ENCODE measurements at regions not wholly inside any gene's neighbourhood (a gene's known extent, or its start where the extent isn't known, plus 50 kb on each side); places are given as distances from the start of the nearest gene placed in this dataset.

DNA sequence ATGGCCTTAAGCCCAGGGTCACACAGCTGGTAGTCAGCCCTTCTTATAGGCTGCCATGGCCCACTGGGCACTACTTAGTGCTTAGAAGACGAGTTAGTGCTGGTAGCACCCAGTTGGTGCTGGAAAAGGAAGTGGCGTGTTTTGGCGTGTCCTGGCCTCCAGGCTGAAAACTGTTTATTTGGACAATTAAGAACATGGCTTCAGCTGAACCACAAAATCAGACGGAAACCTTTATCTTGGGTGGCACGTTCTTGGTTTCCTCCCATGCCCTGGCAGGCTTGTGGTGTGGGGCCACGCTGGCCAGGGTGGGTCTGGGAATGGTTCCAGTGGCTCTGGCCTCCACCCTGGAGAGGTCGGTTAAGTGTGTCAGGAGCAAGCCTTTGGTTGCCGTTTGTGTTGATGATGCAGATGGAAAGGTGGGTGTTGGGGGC is 141.5 kb upstream of the HAAO start:
- Mint-ChIP-seq H3K27me3 (ENCODE audit: insufficient read depth) (no peaks in the 10 kb centered on the region), H3K27ac (no peak overlapping the region), H3K36me3 (ENCODE audit: low read depth) (no peaks in the 10 kb centered on the region), H3K4me1 (ENCODE audit: low read depth) (no peaks in the 10 kb centered on the region), H3K9me3 (no peaks in the 10 kb centered on the region), H3K4me3 (no peak overlapping the region)
- no peak for DNase-seq (ENCODE audit: low spot score)
- intact Hi-C loops (cut with micrococcal nuclease): no loop called here

GRCh38 chr2:42932271-42933151 is 140.1 kb upstream of the HAAO start:
- no peaks in the 10 kb centered on the region for H3K36me3 Mint-ChIP-seq (ENCODE audit: low read depth)
- no peak overlapping the region for H3K4me3 Mint-ChIP-seq
- DNase-seq (ENCODE audit: low spot score): no peak
- no peak overlapping the region for H3K27ac Mint-ChIP-seq
- H3K4me1 Mint-ChIP-seq (ENCODE audit: low read depth): no peaks in the 10 kb centered on the region
- intact Hi-C loops (cut with micrococcal nuclease): no loop called here
- H3K27me3 Mint-ChIP-seq (ENCODE audit: insufficient read depth): no peaks in the 10 kb centered on the region
- no peaks in the 10 kb centered on the region for H3K9me3 Mint-ChIP-seq

DNA sequence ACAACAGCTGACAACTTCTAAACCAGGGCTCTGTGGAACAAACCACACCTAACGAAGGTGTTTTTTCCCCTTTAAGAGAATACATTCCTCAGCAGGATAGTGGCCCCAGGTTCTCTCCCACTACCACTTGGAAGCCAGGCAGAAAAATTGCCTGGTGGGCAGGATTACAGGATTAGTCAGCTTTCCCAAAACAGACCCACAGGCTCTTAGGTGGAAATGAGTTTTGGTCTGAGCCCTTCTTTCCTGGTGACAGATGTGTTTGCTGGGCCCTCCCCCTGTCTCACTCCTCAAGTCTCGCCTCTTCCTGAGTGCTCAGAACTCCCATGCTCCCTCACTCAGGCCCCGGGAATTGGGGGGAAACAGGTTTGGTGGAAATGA is 139.4 kb upstream of the HAAO start:
- Mint-ChIP-seq H3K4me1 (ENCODE audit: low read depth) (no peaks in the 10 kb centered on the region), H3K36me3 (ENCODE audit: low read depth) (no peaks in the 10 kb centered on the region), H3K27me3 (ENCODE audit: insufficient read depth) (no peaks in the 10 kb centered on the region), H3K9me3 (no peaks in the 10 kb centered on the region), H3K4me3 (no peak overlapping the region), H3K27ac (no peak overlapping the region)
- no peak for DNase-seq (ENCODE audit: low spot score)
- intact Hi-C loops (cut with micrococcal nuclease): no loop called here

DNA sequence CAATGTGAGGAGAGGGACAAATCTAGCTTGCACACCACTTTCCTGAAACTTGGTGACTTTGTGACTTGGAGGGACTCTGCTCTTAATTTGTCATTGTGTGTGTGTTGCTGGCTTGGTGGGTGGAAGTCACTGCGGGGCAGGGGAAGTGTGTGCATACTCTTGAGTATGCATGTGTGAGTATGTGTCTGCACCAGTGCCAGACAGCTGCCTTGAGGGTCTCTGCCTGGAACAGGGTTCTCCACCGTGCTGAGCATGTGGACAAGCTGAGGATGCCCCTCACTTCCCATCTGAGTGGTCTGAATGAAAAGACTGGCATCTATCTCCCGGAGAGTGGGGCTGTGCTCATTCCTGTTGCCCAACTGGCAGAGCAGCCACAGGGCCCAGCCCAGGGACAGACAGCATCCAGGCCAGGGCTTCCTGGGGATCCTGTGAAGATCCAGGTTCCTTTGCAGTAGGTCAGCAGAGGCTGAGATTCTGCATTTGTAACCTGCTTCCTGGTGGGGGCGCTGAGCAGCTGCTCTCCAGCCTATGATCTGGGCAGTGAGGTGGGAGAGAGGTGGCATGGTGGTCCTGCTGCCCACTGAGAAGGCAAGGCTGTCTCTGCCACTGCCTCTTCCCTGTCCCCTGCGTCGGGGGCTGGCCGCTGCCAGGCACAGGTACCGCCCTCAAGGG is 138.9 kb upstream of the HAAO start:
- Mint-ChIP-seq H3K9me3 (no peaks in the 10 kb centered on the region), H3K4me3 (no peak overlapping the region), H3K4me1 (ENCODE audit: low read depth) (no peaks in the 10 kb centered on the region), H3K36me3 (ENCODE audit: low read depth) (no peaks in the 10 kb centered on the region), H3K27ac (no peak overlapping the region), H3K27me3 (ENCODE audit: insufficient read depth) (no peaks in the 10 kb centered on the region)
- DNase-seq (ENCODE audit: low spot score): no peak
- intact Hi-C loops (cut with micrococcal nuclease): no loop called here

GRCh38 chr2:42930025-42930581 is 137.7 kb upstream of the HAAO start:
- no peak for DNase-seq (ENCODE audit: low spot score)
- Mint-ChIP-seq H3K27me3 (ENCODE audit: insufficient read depth) (no peaks in the 10 kb centered on the region), H3K27ac (no peak overlapping the region), H3K4me1 (ENCODE audit: low read depth) (no peaks in the 10 kb centered on the region), H3K36me3 (ENCODE audit: low read depth) (no peaks in the 10 kb centered on the region), H3K9me3 (no peaks in the 10 kb centered on the region), H3K4me3 (no peak overlapping the region)
- intact Hi-C loops (cut with micrococcal nuclease): no loop called here

DNA sequence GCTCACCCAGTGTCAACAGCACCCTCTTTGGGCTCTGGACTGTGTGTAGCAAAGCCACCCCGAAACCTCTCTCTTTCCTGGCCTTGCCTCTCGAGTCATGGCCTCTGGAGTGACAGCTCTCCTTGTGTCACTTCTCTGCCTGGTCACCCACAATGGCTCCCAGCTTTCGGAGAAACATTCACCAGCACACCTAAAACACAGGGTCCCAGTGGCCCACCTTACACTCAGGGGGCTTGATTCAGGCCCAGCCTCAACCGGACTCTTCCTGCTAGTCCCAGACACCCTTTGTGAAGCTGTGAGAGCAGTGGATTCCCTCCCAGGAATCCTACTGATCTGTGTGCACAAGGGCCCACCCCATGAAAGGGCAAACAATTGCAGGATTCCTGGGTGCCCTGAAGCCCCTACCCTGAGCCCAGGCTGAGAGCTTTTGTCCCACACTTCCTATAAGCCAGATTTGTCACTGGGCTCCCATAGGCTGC is 137.2 kb upstream of the HAAO start:
- no peak overlapping the region for H3K4me3 Mint-ChIP-seq
- no peaks in the 10 kb centered on the region for H3K9me3 Mint-ChIP-seq
- intact Hi-C loops (cut with micrococcal nuclease): loop anchor here (10.0 kb wide), 1 partner anchor 75 kb away; no protein-coding TSS in a partner anchor
- H3K4me1 Mint-ChIP-seq (ENCODE audit: low read depth): no peaks in the 10 kb centered on the region
- H3K27me3 Mint-ChIP-seq (ENCODE audit: insufficient read depth): no peaks in the 10 kb centered on the region
- no peak overlapping the region for H3K27ac Mint-ChIP-seq
- no peak for DNase-seq (ENCODE audit: low spot score)
- H3K36me3 Mint-ChIP-seq (ENCODE audit: low read depth): no peaks in the 10 kb centered on the region

- no peak for DNase-seq (ENCODE audit: low spot score)
- H3K27ac Mint-ChIP-seq: no peak overlapping the region
- no peak overlapping the region for H3K4me3 Mint-ChIP-seq
- intact Hi-C loops (cut with micrococcal nuclease): loop anchor here (10.0 kb wide), 1 partner anchor 74 kb away; no protein-coding TSS in a partner anchor
- H3K9me3 Mint-ChIP-seq: no peaks in the 10 kb centered on the region
- no peaks in the 10 kb centered on the region for H3K27me3 Mint-ChIP-seq (ENCODE audit: insufficient read depth)
- H3K4me1 Mint-ChIP-seq (ENCODE audit: low read depth): no peaks in the 10 kb centered on the region
- no peaks in the 10 kb centered on the region for H3K36me3 Mint-ChIP-seq (ENCODE audit: low read depth)
These were observed 136.5 kb upstream of the HAAO start for GRCh38 chr2:42928692-42929545.

GRCh38 chr2:42928161-42928691 is 135.8 kb upstream of the HAAO start:
- no peak overlapping the region for H3K27ac Mint-ChIP-seq
- H3K9me3 Mint-ChIP-seq: no peaks in the 10 kb centered on the region
- intact Hi-C loops (cut with micrococcal nuclease): loop anchor here (10.0 kb wide), 1 partner anchor 73 kb away; no protein-coding TSS in a partner anchor
- H3K27me3 Mint-ChIP-seq (ENCODE audit: insufficient read depth): no peaks in the 10 kb centered on the region
- no peak for DNase-seq (ENCODE audit: low spot score)
- no peaks in the 10 kb centered on the region for H3K36me3 Mint-ChIP-seq (ENCODE audit: low read depth)
- no peaks in the 10 kb centered on the region for H3K4me1 Mint-ChIP-seq (ENCODE audit: low read depth)
- no peak overlapping the region for H3K4me3 Mint-ChIP-seq

- intact Hi-C loops (cut with micrococcal nuclease): loop anchor here (10.0 kb wide), 1 partner anchor 73 kb away; no protein-coding TSS in a partner anchor
- Mint-ChIP-seq H3K27ac (no peak overlapping the region), H3K4me3 (no peak overlapping the region)
These were observed 135.2 kb upstream of the HAAO start for GRCh38 chr2:42927334-42928160.

DNA sequence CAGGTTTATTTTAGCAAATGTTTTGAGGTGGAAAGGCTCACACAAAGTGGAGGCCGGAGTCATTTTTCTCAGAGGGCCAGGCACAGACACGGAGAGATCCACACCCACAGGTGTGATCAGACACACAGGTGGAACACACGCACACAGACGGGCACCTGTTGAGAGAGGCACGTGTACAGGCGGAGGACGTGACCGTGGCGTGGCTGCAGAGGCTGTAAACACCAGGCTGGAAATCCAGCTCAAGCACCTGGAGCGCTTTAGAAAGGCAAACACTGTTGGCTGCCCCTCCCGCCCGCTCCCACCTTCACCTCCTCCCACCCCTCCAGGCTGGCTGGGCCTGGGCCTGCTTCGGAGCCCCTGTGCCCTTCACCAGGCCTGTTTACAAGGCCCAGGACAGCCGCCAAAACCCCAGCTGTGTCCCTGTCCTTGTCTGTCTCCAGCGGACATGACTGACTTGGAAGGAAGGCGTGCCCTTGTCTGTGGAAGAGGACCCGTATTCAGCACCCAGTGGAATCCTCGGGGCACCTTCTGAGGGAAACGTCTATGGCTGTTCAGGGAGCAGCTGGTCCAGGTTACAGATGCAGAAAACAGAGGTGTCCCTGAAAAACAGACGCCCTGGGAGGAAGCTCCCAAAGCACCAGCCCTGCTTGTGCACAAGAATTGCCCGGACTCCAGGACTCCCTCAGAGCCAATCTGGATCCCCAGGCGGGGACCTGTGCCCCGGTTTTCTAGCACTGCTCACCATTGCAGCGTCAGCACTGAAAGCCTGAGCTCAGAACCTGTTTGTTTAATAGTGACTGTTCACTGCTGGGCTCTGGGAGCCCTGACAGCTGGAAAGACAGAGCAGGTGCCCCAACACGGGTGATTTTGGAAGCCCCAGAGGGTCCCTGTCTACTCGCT is 134.3 kb upstream of the HAAO start:
- DNase-seq (ENCODE audit: low spot score): no peak
- Mint-ChIP-seq H3K4me1 (ENCODE audit: low read depth) (no peaks in the 10 kb centered on the region), H3K27me3 (ENCODE audit: insufficient read depth) (peaks cover 3% of the 10 kb centered on the region), H3K4me3 (no peak overlapping the region), H3K9me3 (no peaks in the 10 kb centered on the region), H3K27ac (no peak overlapping the region), H3K36me3 (ENCODE audit: low read depth) (no peaks in the 10 kb centered on the region)
- intact Hi-C loops (cut with micrococcal nuclease): loop anchor here (10.0 kb wide), 1 partner anchor 72 kb away; no protein-coding TSS in a partner anchor

More at GRCh38 chr2:42927334-42928160, 135.2 kb upstream of the HAAO start:
- Mint-ChIP-seq H3K9me3 (no peaks in the 10 kb centered on the region), H3K27me3 (ENCODE audit: insufficient read depth) (no peaks in the 10 kb centered on the region), H3K4me1 (ENCODE audit: low read depth) (no peaks in the 10 kb centered on the region), H3K36me3 (ENCODE audit: low read depth) (no peaks in the 10 kb centered on the region)
- DNase-seq (ENCODE audit: low spot score): no peak
